OCI-LY1 (cell line): ENCODE measurements at regions not wholly inside any gene's neighbourhood (a gene's known extent, or its start where the extent isn't known, plus 50 kb on each side); places are given as distances from the start of the nearest gene placed in this dataset.

Source experiments
- CTCF ChIP-seq: fragments of 200-600 bp; sonication (generic), shearing (Covaris generic); IDR thresholded peaks from 2 replicates; pipeline ENCODE4 v1.5.1; 2017; ENCODE audit warnings: mild to moderate bottlenecking, antibody characterized with exemption, low read length, moderate library complexity, mixed read lengths
- EZH2 ChIP-seq: fragments of 200-600 bp; sonication (generic), shearing (Covaris generic); IDR thresholded peaks from 2 replicates; pipeline ENCODE4 v1.8.0; 2017; ENCODE audit warnings: borderline replicate concordance, mixed run types, mild to moderate bottlenecking, antibody characterized with exemption, low read length, moderate library complexity, mixed read lengths

GRCh38 chr3:177473903-177474302 lies 276.6 kb upstream of the TBL1XR1 start:
- TF ChIP-seq CTCF (no peak), EZH2 (no peak)
